Neural cell (in vitro differentiated cells): ENCODE measurements at regions not wholly inside any gene's neighbourhood (a gene's known extent, or its start where the extent isn't known, plus 50 kb on each side); places are given as distances from the start of the nearest gene placed in this dataset.

Source experiments
- EP300 ChIP-seq: fragments of 450-650 bp; conservative IDR thresholded peaks from 2 replicates; pipeline ENCODE4 v1.6.1; 2014; ENCODE audit warnings: antibody characterized with exemption, mild to moderate bottlenecking, moderate library complexity; ENCODE audit not compliant: poor library complexity, severe bottlenecking
- EZH2 ChIP-seq: fragments of 200-600, 300-800 bp; shearing (Covaris generic), sonication (generic); IDR thresholded peaks from 2 replicates; pipeline ENCODE4 v1.6.1; 2014; ENCODE audit warnings: antibody characterized with exemption, low read length, borderline replicate concordance, mild to moderate bottlenecking; ENCODE audit not compliant: insufficient read depth, poor library complexity, severe bottlenecking
- MXI1 ChIP-seq: fragments of 450-650 bp; conservative IDR thresholded peaks from 2 replicates; pipeline ENCODE4 v1.6.1; 2014; ENCODE audit warnings: antibody characterized with exemption, mild to moderate bottlenecking; ENCODE audit not compliant: poor library complexity, severe bottlenecking
- POLR2AphosphoS5 ChIP-seq: IDR thresholded peaks from 2 replicates; pipeline ENCODE4 v1.6.1; 2012
- RAD21 ChIP-seq: fragments of 450-650 bp; conservative IDR thresholded peaks from 2 replicates; pipeline ENCODE4 v1.6.1; 2014; ENCODE audit warnings: antibody characterized with exemption, mild to moderate bottlenecking, moderate library complexity
- SMC3 ChIP-seq: fragments of 450-650 bp; conservative IDR thresholded peaks from 2 replicates; pipeline ENCODE4 v1.6.1; 2014; ENCODE audit warnings: antibody characterized with exemption, mild to moderate bottlenecking, moderate library complexity; ENCODE audit not compliant: poor library complexity
- TAF1 ChIP-seq: IDR thresholded peaks from 2 replicates; pipeline ENCODE4 v1.6.1; 2012; ENCODE audit warnings: low read depth
- TF ChIP-seq, protein P1 (sequence below): fragments of 450-650 bp; IDR thresholded peaks from 2 replicates; pipeline ENCODE4 v1.5.1; 2014; ENCODE audit warnings: antibody characterized with exemption, mild to moderate bottlenecking, moderate library complexity; ENCODE audit not compliant: poor library complexity, severe bottlenecking
- TF ChIP-seq, protein P2 (sequence below): IDR thresholded peaks from 2 replicates; pipeline ENCODE4 v1.6.1; 2012; ENCODE audit warnings: borderline replicate concordance

DNA sequence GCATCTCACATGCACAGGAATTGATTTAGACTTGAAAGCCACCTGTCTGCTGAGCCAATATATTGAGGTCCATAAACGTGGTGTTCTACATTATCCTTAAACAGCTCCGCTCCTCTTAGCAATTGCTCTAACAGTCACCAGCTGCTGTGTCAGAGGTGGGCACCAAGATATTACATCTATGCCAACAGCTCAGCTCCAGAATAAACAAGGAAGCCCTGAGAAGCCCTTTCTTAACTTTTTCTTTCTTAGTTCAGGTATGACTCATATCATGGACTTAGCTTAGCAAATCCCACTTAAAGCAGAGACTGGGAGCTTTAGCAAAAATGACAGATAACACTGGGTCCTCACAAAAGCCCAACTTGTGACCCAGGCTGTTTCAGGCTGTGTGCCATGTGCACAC is 436.6 kb downstream of the IRS1 start:
- TF ChIP-seq POLR2AphosphoS5 (no peak), EZH2 (no peak), EP300 (no peak), TAF1 (no peak), MXI1 (no peak), RAD21 (no peak), SMC3 (no peak)
- TF ChIP-seq, protein P1, sequence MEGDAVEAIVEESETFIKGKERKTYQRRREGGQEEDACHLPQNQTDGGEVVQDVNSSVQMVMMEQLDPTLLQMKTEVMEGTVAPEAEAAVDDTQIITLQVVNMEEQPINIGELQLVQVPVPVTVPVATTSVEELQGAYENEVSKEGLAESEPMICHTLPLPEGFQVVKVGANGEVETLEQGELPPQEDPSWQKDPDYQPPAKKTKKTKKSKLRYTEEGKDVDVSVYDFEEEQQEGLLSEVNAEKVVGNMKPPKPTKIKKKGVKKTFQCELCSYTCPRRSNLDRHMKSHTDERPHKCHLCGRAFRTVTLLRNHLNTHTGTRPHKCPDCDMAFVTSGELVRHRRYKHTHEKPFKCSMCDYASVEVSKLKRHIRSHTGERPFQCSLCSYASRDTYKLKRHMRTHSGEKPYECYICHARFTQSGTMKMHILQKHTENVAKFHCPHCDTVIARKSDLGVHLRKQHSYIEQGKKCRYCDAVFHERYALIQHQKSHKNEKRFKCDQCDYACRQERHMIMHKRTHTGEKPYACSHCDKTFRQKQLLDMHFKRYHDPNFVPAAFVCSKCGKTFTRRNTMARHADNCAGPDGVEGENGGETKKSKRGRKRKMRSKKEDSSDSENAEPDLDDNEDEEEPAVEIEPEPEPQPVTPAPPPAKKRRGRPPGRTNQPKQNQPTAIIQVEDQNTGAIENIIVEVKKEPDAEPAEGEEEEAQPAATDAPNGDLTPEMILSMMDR = no peak
- TF ChIP-seq, protein P2, sequence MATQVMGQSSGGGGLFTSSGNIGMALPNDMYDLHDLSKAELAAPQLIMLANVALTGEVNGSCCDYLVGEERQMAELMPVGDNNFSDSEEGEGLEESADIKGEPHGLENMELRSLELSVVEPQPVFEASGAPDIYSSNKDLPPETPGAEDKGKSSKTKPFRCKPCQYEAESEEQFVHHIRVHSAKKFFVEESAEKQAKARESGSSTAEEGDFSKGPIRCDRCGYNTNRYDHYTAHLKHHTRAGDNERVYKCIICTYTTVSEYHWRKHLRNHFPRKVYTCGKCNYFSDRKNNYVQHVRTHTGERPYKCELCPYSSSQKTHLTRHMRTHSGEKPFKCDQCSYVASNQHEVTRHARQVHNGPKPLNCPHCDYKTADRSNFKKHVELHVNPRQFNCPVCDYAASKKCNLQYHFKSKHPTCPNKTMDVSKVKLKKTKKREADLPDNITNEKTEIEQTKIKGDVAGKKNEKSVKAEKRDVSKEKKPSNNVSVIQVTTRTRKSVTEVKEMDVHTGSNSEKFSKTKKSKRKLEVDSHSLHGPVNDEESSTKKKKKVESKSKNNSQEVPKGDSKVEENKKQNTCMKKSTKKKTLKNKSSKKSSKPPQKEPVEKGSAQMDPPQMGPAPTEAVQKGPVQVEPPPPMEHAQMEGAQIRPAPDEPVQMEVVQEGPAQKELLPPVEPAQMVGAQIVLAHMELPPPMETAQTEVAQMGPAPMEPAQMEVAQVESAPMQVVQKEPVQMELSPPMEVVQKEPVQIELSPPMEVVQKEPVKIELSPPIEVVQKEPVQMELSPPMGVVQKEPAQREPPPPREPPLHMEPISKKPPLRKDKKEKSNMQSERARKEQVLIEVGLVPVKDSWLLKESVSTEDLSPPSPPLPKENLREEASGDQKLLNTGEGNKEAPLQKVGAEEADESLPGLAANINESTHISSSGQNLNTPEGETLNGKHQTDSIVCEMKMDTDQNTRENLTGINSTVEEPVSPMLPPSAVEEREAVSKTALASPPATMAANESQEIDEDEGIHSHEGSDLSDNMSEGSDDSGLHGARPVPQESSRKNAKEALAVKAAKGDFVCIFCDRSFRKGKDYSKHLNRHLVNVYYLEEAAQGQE = no peak
